Chondrocyte (in vitro differentiated cells): ENCODE measurements at regions not wholly inside any gene's neighbourhood (a gene's known extent, or its start where the extent isn't known, plus 50 kb on each side); places are given as distances from the start of the nearest gene placed in this dataset.

Source experiments
- DNase-seq: peaks from one replicate; pipeline ENCODE4 v3.0.0; 2021; ENCODE audit warnings: mixed read lengths, low spot score
- H3K27ac Mint-ChIP-seq: one replicate; pipeline ENCODE4 v1.8.0; 2021; ENCODE audit warnings: mild to moderate bottlenecking, moderate library complexity, mixed read lengths; ENCODE audit not compliant: unreplicated experiment
- H3K27me3 Mint-ChIP-seq: 2 replicates; pipeline ENCODE4 v1.8.0; 2021; ENCODE audit warnings: low read depth, mixed read lengths
- H3K36me3 Mint-ChIP-seq: 2 replicates; pipeline ENCODE4 v1.8.0; 2021; ENCODE audit warnings: low read depth, mixed read lengths
- H3K4me1 Mint-ChIP-seq: 2 replicates; pipeline ENCODE4 v1.8.0; 2021; ENCODE audit warnings: low read depth, mild to moderate bottlenecking, mixed read lengths
- H3K4me3 Mint-ChIP-seq: one replicate; pipeline ENCODE4 v1.8.0; 2021; ENCODE audit warnings: mild to moderate bottlenecking, moderate library complexity, mixed read lengths; ENCODE audit not compliant: unreplicated experiment
- H3K9me3 Mint-ChIP-seq: 2 replicates; pipeline ENCODE4 v1.8.0; 2021; ENCODE audit warnings: low read depth, mixed read lengths
- TF ChIP-seq, protein P1 (sequence below): fragments of 200-600 bp; sonication (generic); IDR thresholded peaks from 2 replicates; pipeline ENCODE4 v1.5.0; 2021; ENCODE audit warnings: antibody characterized with exemption, mild to moderate bottlenecking, moderate library complexity

DNA sequence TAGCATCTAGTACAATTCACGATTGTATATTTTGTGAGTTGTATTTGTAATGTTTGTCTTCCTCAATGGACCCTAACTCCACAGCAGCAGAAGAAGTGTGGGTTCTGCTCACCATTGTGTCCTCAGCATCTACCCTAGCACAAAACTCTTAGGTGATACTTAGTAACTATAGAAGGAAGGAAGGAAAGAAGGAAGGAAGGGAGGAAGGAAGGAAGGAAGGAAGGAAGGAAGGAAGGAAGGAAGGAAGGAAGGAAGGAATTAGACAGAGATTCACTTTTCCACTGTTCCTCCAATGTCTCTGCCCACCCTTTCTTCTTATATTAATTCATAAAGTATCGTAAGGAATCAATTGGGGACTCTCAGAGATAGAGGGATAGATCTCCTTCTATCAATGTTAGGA lies 288.2 kb downstream of the NFIB start:
- no peak overlapping the region for H3K27ac Mint-ChIP-seq
- no peaks in the 10 kb centered on the region for H3K9me3 Mint-ChIP-seq
- TF ChIP-seq, protein P1, sequence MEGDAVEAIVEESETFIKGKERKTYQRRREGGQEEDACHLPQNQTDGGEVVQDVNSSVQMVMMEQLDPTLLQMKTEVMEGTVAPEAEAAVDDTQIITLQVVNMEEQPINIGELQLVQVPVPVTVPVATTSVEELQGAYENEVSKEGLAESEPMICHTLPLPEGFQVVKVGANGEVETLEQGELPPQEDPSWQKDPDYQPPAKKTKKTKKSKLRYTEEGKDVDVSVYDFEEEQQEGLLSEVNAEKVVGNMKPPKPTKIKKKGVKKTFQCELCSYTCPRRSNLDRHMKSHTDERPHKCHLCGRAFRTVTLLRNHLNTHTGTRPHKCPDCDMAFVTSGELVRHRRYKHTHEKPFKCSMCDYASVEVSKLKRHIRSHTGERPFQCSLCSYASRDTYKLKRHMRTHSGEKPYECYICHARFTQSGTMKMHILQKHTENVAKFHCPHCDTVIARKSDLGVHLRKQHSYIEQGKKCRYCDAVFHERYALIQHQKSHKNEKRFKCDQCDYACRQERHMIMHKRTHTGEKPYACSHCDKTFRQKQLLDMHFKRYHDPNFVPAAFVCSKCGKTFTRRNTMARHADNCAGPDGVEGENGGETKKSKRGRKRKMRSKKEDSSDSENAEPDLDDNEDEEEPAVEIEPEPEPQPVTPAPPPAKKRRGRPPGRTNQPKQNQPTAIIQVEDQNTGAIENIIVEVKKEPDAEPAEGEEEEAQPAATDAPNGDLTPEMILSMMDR: no peak
- no peaks in the 10 kb centered on the region for H3K27me3 Mint-ChIP-seq
- H3K4me1 Mint-ChIP-seq: peaks cover 41% of the 10 kb centered on the region
- DNase-seq: no peak
- H3K4me3 Mint-ChIP-seq: no peak overlapping the region
- H3K36me3 Mint-ChIP-seq: no peaks in the 10 kb centered on the region

DNA sequence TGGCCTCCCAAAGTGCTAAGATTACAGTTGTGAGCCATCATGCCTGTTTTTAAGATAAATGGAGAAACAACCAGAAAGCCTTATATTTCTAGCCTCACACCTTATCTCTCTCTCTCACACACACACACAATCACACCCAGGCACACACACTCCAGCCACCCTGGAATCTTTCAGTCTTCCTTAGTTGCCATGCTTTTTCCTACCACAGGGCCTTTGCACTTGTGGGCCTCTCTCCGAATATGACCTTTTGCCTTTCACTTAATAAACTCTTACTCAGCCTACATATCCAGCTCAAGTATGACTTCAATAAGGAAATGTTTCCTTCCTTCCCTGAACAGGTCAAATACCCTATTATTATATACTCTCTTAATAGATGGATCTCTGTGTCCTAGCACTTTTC lies 290.7 kb downstream of the NFIB start:
- TF ChIP-seq, protein P1: no peak
- no peaks in the 10 kb centered on the region for H3K36me3 Mint-ChIP-seq
- no peak overlapping the region for H3K27ac Mint-ChIP-seq
- no peak for DNase-seq
- peaks cover 28% of the 10 kb centered on the region for H3K4me1 Mint-ChIP-seq
- no peaks in the 10 kb centered on the region for H3K9me3 Mint-ChIP-seq
- no peaks in the 10 kb centered on the region for H3K27me3 Mint-ChIP-seq
- no peak overlapping the region for H3K4me3 Mint-ChIP-seq

DNA sequence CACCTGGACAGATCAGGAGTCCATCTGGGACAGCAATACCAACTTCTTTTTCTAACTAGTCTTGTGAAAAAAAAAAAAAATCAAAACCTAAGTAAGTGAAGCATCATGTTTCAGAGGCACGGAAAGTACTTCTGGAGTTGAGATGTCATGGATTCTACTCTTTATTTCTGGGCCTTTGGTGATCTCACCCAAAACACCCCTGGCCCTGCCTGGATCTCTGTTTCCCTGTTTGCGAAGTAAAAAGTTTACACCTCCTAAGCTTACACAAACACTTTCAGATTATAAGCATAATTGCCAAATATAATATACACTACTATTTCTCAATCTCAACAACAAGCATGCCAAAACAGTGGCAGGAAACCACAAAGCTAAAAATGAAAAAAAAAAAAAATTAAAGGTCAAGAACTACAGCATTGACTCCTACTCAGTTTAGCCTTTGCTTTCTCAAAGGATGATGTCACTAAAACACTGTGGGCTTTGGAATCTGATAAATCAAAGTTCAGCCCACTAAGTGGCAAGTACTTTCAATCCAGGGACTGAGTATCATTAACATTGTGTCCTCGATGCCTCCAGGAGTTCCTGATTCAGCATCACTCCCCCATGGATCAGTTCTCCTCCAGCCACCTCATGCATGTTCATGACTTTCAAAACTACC lies 291.9 kb downstream of the NFIB start:
- H3K27me3 Mint-ChIP-seq: no peaks in the 10 kb centered on the region

DNA sequence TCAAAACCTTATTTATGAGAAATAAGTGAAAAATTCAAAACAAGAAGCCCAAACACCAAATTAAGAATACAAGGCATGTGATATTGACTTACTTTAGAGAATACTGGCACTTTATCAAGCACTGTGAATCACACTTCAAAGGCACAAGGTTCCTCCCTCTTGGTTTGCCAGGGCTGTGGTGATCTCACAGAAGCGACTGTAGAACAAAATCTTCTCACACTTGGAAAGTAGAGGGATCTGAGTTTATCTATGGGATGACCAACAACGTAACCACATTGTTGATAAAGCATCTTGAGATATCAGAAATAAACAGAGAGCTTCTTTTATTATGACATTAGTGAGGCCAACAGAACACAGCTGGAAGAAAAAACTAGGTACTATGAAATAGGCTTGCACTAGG lies 295.9 kb downstream of the NFIB start:
- Mint-ChIP-seq H3K4me1 (peaks cover 25% of the 10 kb centered on the region), H3K27me3 (peaks cover 1% of the 10 kb centered on the region), H3K27ac (no peak overlapping the region)

More for the DNA sequence above, 291.9 kb downstream of the NFIB start:
- no peak for DNase-seq
- no peak overlapping the region for H3K27ac Mint-ChIP-seq
- peaks cover 22% of the 10 kb centered on the region for H3K4me1 Mint-ChIP-seq
- no peaks in the 10 kb centered on the region for H3K36me3 Mint-ChIP-seq
- TF ChIP-seq, protein P1: no peak
- H3K4me3 Mint-ChIP-seq: no peak overlapping the region
- no peaks in the 10 kb centered on the region for H3K9me3 Mint-ChIP-seq

DNA sequence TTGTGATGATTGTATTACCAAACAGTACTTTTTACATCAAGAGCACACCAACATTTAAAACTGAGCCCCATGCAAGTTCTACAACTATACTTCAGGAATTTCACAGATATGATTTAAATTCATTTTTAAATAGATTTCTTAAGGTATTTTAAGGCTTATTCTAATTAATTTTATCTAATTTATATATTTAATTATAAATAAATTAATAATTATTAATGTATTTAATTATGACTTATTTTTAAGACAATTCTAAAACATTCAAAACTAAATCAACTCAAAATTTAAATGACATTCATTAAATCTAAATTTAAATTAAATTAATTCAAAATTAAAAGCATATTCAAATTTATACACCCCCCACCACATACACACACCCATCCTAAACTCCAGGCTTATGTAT lies 299.2 kb downstream of the NFIB start:
- Mint-ChIP-seq H3K27ac (no peak overlapping the region), H3K36me3 (no peaks in the 10 kb centered on the region), H3K9me3 (no peaks in the 10 kb centered on the region), H3K4me1 (peaks cover 12% of the 10 kb centered on the region), H3K27me3 (peaks cover 1% of the 10 kb centered on the region), H3K4me3 (no peak overlapping the region)
- no peak for DNase-seq
- TF ChIP-seq, protein P1: no peak

More for the DNA sequence above, 295.9 kb downstream of the NFIB start:
- no peak overlapping the region for H3K4me3 Mint-ChIP-seq
- no peak for DNase-seq
- TF ChIP-seq, protein P1: no peak
- no peaks in the 10 kb centered on the region for H3K36me3 Mint-ChIP-seq
- H3K9me3 Mint-ChIP-seq: no peaks in the 10 kb centered on the region
